ENCODE measurements at regions not wholly inside any gene's neighbourhood (a gene's known extent, or its start where the extent isn't known, plus 50 kb on each side); places are given as distances from the start of the nearest gene placed in this dataset.

DNA sequence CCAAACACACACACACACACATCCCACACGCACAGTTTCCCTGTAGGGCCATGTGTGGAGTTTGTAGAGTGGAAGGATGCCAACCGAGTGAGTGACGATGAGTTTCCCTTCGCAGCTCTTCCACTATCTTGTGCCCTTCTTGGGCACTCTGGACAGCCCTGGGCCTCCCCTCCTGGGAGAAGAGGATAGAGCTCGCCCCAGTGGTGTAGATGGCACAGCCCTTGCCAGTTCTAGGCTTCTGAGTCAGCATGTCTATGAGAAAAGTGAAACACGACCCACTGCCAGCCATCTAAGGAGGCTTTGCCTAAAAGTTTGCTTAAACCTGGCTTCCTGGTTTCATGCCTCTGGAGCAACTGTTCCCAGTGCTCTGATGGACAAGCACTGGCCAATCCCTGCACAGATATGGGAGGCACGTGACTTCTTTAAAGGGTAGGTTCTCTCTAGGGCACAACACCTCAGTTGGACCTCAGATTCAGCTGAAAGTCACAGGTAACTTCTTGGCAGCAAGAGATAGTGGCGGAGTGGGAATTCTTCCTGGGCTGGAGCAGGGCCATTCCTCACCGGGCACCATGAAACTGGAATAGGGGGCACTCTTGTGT lies 195.9 kb upstream of the GALNT2 start:
- H3K4me3 Mint-ChIP-seq = no peak overlapping the region
- H3K27ac Mint-ChIP-seq = no peak overlapping the region
- H3K36me3 Mint-ChIP-seq (ENCODE audit: low read depth) = no peaks in the 10 kb centered on the region
- DNase-seq = no peak
- H3K9me3 Mint-ChIP-seq = no peaks in the 10 kb centered on the region
- peaks cover 13% of the 10 kb centered on the region for H3K27me3 Mint-ChIP-seq (ENCODE audit: insufficient read depth)
- TF ChIP-seq, protein P1, sequence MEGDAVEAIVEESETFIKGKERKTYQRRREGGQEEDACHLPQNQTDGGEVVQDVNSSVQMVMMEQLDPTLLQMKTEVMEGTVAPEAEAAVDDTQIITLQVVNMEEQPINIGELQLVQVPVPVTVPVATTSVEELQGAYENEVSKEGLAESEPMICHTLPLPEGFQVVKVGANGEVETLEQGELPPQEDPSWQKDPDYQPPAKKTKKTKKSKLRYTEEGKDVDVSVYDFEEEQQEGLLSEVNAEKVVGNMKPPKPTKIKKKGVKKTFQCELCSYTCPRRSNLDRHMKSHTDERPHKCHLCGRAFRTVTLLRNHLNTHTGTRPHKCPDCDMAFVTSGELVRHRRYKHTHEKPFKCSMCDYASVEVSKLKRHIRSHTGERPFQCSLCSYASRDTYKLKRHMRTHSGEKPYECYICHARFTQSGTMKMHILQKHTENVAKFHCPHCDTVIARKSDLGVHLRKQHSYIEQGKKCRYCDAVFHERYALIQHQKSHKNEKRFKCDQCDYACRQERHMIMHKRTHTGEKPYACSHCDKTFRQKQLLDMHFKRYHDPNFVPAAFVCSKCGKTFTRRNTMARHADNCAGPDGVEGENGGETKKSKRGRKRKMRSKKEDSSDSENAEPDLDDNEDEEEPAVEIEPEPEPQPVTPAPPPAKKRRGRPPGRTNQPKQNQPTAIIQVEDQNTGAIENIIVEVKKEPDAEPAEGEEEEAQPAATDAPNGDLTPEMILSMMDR (IDR thresholded peaks at IDR 0.05) = no peak
- H3K4me1 Mint-ChIP-seq (ENCODE audit: low read depth) = no peaks in the 10 kb centered on the region

DNA sequence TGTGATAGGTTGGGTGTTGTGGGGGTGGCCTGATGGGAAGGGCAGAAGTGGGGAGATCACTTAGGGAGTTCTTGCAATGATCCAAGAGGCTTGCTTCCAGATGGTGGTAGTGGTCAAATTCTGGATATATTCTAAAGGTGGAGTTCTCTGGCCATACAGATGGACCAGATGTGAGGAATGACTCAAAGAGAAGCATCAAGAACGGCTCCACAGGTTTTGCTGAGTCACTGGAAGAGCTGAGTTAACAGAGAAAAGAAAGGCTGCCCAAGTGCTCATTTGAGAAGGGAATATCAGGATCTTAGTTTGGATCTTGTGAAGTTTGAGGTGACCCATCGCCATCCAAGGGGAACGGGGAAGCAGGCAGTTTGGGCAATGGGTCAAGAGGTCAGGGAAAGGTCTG lies 192.9 kb upstream of the GALNT2 start:
- Mint-ChIP-seq H3K9me3 (no peaks in the 10 kb centered on the region), H3K4me3 (no peak overlapping the region), H3K36me3 (ENCODE audit: low read depth) (no peaks in the 10 kb centered on the region), H3K27ac (no peak overlapping the region), H3K4me1 (ENCODE audit: low read depth) (no peaks in the 10 kb centered on the region), H3K27me3 (ENCODE audit: insufficient read depth) (peaks cover 8% of the 10 kb centered on the region)
- peak; percentile 32 for DNase-seq
- TF ChIP-seq, protein P1 (IDR thresholded peaks at IDR 0.05) = no peak

DNA sequence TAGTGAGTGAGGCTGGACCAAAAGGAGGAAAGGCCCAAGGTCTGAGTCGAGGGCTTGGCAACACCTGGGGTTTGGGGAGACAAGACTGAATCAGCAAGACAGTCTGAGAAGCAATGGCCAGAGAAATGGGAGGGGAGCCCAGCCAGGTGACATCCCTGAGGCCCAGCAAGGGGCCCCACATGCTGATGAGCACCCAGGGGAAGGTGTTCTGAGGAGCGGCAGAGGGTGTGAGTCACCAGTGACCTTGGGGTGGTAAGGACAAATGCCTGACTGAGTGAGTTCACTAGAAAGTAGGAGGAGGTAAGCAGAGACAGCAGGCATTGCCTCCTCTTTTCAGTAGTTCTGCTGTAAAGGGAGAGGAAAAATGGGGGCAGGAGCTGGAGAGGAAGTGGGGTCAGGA lies 192.4 kb upstream of the GALNT2 start:
- Mint-ChIP-seq H3K4me3 (no peak overlapping the region), H3K9me3 (no peaks in the 10 kb centered on the region), H3K27me3 (ENCODE audit: insufficient read depth) (peaks cover 8% of the 10 kb centered on the region), H3K27ac (no peak overlapping the region), H3K36me3 (ENCODE audit: low read depth) (no peaks in the 10 kb centered on the region), H3K4me1 (ENCODE audit: low read depth) (no peaks in the 10 kb centered on the region)
- no peak for DNase-seq
- TF ChIP-seq, protein P1 (IDR thresholded peaks at IDR 0.05) = no peak

- H3K4me3 Mint-ChIP-seq = no peak overlapping the region
- peaks cover 8% of the 10 kb centered on the region for H3K27me3 Mint-ChIP-seq (ENCODE audit: insufficient read depth)
- TF ChIP-seq, protein P1 (IDR thresholded peaks at IDR 0.05) = no peak
- no peaks in the 10 kb centered on the region for H3K9me3 Mint-ChIP-seq
- no peaks in the 10 kb centered on the region for H3K36me3 Mint-ChIP-seq (ENCODE audit: low read depth)
- DNase-seq = no peak
- H3K4me1 Mint-ChIP-seq (ENCODE audit: low read depth) = no peaks in the 10 kb centered on the region
- H3K27ac Mint-ChIP-seq = no peak overlapping the region
Observed at GRCh38 chr1:229875086-229875485, 192.0 kb upstream of the GALNT2 start.

- TF ChIP-seq, protein P1 (IDR thresholded peaks at IDR 0.05) = no peak
- Mint-ChIP-seq H3K27me3 (ENCODE audit: insufficient read depth) (peaks cover 24% of the 10 kb centered on the region), H3K9me3 (no peaks in the 10 kb centered on the region), H3K36me3 (ENCODE audit: low read depth) (no peaks in the 10 kb centered on the region), H3K4me3 (no peak overlapping the region), H3K27ac (no peak overlapping the region), H3K4me1 (ENCODE audit: low read depth) (no peaks in the 10 kb centered on the region)
- DNase-seq = no peak
Observed at GRCh38 chr1:229879746-229880145, 187.3 kb upstream of the GALNT2 start.

All from HFFc6 (cell line).